Small intestine (tissue), 7 donors: ENCODE measurements at regions not wholly inside any gene's neighbourhood (a gene's known extent, or its start where the extent isn't known, plus 50 kb on each side); places are given as distances from the start of the nearest gene placed in this dataset.

Experiments used
- DNase-seq, 2 donors: peaks; one replicate each; pipeline versions ENCODE4 v3.0.0 to v3.0.0-alpha.2; 2013
- FAIRE-seq: peaks from 2 replicates; lab custom pipeline; 2012; peaks lifted over from hg19 to GRCh38; lab: Jason Lieb, UNC
- H3K27ac ChIP-seq, 3 donors: one replicate each; pipeline ENCODE4 v1.5.1; 2013; ENCODE audit warnings: low read length in 2 of 3, mild to moderate bottlenecking in 2 of 3, control low read depth in 1 of 3, inconsistent platforms in 1 of 3, low read depth in 1 of 3, moderate library complexity in 1 of 3
- H3K27me3 ChIP-seq, 3 donors: one replicate each; pipeline ENCODE4 v1.6.1; 2013; ENCODE audit warnings: low read length in 3 of 3, inconsistent platforms in 1 of 3; ENCODE audit not compliant: control insufficient read depth in 3 of 3, insufficient read depth in 3 of 3
- H3K36me3 ChIP-seq, 3 donors: one replicate each; pipeline ENCODE4 v1.6.1; 2013; ENCODE audit warnings: low read length in 3 of 3, inconsistent platforms in 1 of 3, low read depth in 1 of 3, mild to moderate bottlenecking in 1 of 3, moderate library complexity in 1 of 3; ENCODE audit not compliant: control insufficient read depth in 3 of 3, insufficient read depth in 2 of 3
- H3K4me1 ChIP-seq, 3 donors: one replicate each; pipeline ENCODE4 v1.6.1; 2013; ENCODE audit warnings: low read length in 2 of 3, inconsistent platforms in 1 of 3, low read depth in 1 of 3, mild to moderate bottlenecking in 1 of 3, moderate library complexity in 1 of 3; ENCODE audit not compliant: control insufficient read depth in 3 of 3, insufficient read depth in 2 of 3
- H3K4me3 ChIP-seq, 3 donors: one replicate each; pipeline ENCODE4 v1.5.1; 2013; ENCODE audit warnings: low read length in 3 of 3, control low read depth in 1 of 3, inconsistent platforms in 1 of 3, low read depth in 1 of 3, mild to moderate bottlenecking in 1 of 3, moderate library complexity in 1 of 3
- H3K9me3 ChIP-seq, 2 donors: one replicate each; pipeline ENCODE4 v1.6.1; 2013; ENCODE audit warnings: low read depth in 1 of 2, low read length in 1 of 2; ENCODE audit not compliant: control insufficient read depth in 2 of 2, insufficient read depth in 1 of 2
- WGBS, 3 donors: extraction: QIAGEN DNeasy Blood & Tissue Kit; methylation state at CpG; one replicate each; pipeline ENCODE4 v1.1.7; 2013; 5-methylcytosine and 5-hydroxymethylcytosine counted together
- donor health status: healthy with polysubstance abuse.
- donor health status: control.
- donor health status: control.
- donor health status: Bipolar disorder and iron deficiency.
- donor health status: healthy.

DNA sequence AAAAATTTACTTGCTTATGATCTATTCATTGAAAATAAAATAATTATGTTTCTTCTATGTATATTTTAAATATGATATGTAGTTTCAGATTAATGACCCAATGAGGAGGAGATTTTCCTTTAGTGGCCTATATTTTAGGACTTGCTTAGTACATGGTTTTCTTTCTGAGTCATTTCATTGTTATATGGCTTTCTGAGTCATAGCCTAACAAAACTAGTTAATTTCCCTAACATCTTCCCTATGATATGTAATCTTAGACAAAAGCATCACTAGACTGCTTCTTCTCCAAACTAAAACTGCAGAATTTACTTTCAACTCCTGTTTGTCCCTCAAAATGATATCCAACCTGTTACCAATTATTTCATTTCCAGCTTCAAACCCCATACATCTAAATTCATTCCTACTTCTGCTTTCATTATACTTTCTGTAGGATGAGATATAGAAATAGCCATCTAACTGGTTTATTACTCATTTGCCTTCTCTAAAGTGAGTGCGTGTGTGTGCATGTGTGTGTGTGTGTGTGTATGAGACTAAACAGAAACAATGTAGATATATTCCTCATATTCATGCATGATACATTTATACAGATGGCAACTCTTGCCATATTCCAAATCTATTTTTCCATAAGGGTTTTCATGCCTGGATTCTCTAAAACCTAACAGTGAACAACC is 915.0 kb upstream of the GBE1 start:
- DNase-seq (no peak), FAIRE-seq (no peak)
- H3K4me1 ChIP-seq = no peaks in the 10 kb centered on the region
- 72 to 95% (median 85%) methylated on average over 1 of the region's 1 CpG for WGBS, 3 donors
- no peaks in the 10 kb centered on the region for H3K27me3 ChIP-seq
- no peak overlapping the region for H3K27ac ChIP-seq
- no peaks in the 10 kb centered on the region for H3K36me3 ChIP-seq
- H3K9me3 ChIP-seq = no peaks in the 10 kb centered on the region
- no peak overlapping the region for H3K4me3 ChIP-seq

- no peak overlapping the region for H3K27ac ChIP-seq
- no peaks in the 10 kb centered on the region for H3K36me3 ChIP-seq
- WGBS, 3 donors = 74 to 82% (median 82%) methylated on average over 2 of the region's 2 CpGs
- no peaks in the 10 kb centered on the region for H3K9me3 ChIP-seq
- H3K4me1 ChIP-seq = no peaks in the 10 kb centered on the region
- no peak for DNase-seq
- H3K4me3 ChIP-seq = no peak overlapping the region
- H3K27me3 ChIP-seq = no peaks in the 10 kb centered on the region
- no peak for FAIRE-seq
These were observed 911.5 kb upstream of the GBE1 start for GRCh38 chr3:82672966-82673365.

DNA sequence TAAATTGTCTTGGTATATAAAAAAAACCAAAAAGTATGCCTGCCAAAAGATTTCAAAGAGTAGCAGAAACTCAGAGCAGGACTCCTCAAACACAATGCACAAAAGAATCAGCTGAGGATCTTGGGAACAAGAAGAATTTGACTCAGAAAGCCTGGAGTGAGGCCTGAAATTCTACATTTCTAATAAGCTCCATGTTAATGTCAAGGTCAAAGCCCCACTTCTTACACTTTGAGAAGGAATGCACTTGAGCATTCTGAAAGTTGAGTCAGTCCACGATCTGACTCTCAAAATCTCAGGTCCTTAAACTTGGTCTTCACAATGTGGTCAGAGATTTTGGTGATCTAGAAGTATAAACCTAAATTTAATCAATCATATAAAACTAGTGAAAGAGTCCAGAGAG is 910.0 kb upstream of the GBE1 start:
- FAIRE-seq (no peak), DNase-seq (no peak)
- Histone ChIP-seq H3K9me3 (no peaks in the 10 kb centered on the region), H3K36me3 (no peaks in the 10 kb centered on the region), H3K27ac (no peak overlapping the region), H3K4me1 (no peaks in the 10 kb centered on the region), H3K4me3 (no peak overlapping the region), H3K27me3 (no peaks in the 10 kb centered on the region)
- WGBS, 3 donors = 52 to 63% (median 61%) methylated on average over 1 of the region's 1 CpG

DNA sequence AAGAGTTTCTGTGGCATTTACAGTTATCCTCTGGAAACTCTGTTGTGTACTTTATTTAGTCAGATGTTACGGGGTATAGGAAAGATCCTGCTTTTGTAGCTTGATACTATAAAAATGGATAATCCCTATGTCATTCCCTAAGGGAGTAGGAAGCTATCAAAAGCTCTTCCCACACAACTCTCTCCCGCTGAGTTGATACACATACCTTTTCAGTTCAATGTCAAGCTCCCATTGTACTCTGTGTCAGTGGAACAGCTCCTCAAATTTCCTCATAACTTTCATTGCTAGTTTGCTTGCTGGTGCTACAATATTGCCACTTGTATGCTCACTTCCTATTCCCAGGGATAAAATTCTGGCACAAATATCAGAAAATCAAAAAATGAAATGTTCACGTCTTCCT is 893.3 kb upstream of the GBE1 start:
- 73 to 79% (median 75%) methylated on average over 3 of the region's 3 CpGs for WGBS, 3 donors
- DNase-seq (no peak), FAIRE-seq (no peak)
- Histone ChIP-seq H3K4me1 (no peaks in the 10 kb centered on the region), H3K4me3 (no peak overlapping the region), H3K9me3 (peaks cover 1 to 12% of the 10 kb centered on the region in 2 donors), H3K27me3 (peaks cover 0 to 2% (median 0%) of the 10 kb centered on the region in 3 donors), H3K27ac (no peak overlapping the region), H3K36me3 (no peaks in the 10 kb centered on the region)

GRCh38 chr3:82643948-82644347 is 882.5 kb upstream of the GBE1 start:
- no peaks in the 10 kb centered on the region for H3K4me1 ChIP-seq
- no peak for FAIRE-seq
- no peak for DNase-seq
- H3K36me3 ChIP-seq = no peaks in the 10 kb centered on the region
- no peaks in the 10 kb centered on the region for H3K27me3 ChIP-seq
- peaks cover 0 to 40% of the 10 kb centered on the region in 2 donors for H3K9me3 ChIP-seq
- H3K4me3 ChIP-seq = no peak overlapping the region
- H3K27ac ChIP-seq = no peak overlapping the region

DNA sequence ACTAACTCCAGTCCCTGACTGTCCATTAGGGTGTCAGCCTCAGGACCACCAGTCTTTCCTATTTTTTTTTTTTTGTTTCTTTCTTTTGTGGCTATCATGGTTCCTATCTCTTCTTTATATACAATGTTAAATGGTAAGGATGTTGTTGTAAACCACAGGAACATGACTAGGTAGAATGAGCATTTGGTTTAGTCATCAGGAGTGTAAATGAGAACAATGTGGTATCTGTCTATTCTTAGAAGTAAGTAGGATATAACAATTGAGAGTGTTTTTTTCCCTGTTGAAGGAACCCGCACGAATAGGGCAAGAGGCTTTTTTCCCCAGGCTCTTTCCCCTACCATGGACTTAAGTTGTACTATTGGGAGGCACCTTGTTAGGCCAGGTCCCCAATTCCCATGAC is 880.3 kb upstream of the GBE1 start:
- no peaks in the 10 kb centered on the region for H3K36me3 ChIP-seq
- no peak overlapping the region for H3K27ac ChIP-seq
- DNase-seq (no peak), FAIRE-seq (no peak)
- peaks cover 0 to 32% of the 10 kb centered on the region in 2 donors for H3K9me3 ChIP-seq
- no peak overlapping the region for H3K4me3 ChIP-seq
- WGBS, 3 donors = 72 to 95% (median 82%) methylated on average over 2 of the region's 2 CpGs
- no peaks in the 10 kb centered on the region for H3K27me3 ChIP-seq
- H3K4me1 ChIP-seq = no peaks in the 10 kb centered on the region

GRCh38 chr3:82640254-82640653 is 878.8 kb upstream of the GBE1 start:
- FAIRE-seq (no peak), DNase-seq (no peak)
- Histone ChIP-seq H3K4me1 (no peaks in the 10 kb centered on the region), H3K27me3 (no peaks in the 10 kb centered on the region), H3K36me3 (no peaks in the 10 kb centered on the region), H3K27ac (no peak overlapping the region), H3K9me3 (peaks cover 0 to 26% of the 10 kb centered on the region in 2 donors), H3K4me3 (no peak overlapping the region)
- 46 to 75% (median 57%) methylated on average over 3 of the region's 3 CpGs for WGBS, 3 donors

DNA sequence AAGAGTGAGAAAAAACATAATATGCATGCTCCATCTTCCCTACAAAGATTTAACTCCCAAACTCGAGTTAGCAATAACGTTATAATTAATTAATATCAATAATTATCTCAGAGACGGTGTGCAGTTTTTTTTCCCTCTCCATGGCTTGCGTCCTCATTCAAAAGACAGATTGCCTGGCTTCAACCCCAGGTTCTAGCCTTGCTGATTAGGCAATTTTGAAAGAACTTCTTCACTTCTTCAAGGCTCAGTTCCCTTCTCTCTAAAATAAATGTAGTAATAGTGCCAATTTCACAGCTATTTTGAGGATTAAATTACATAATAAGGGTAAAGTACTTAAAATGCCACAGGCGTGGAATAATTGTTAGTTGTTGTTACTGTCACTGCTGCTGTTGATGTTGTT is 876.1 kb upstream of the GBE1 start:
- Histone ChIP-seq H3K4me1 (no peaks in the 10 kb centered on the region), H3K36me3 (no peaks in the 10 kb centered on the region), H3K27ac (no peak overlapping the region), H3K4me3 (no peak overlapping the region), H3K27me3 (no peaks in the 10 kb centered on the region), H3K9me3 (peaks cover 0 to 17% of the 10 kb centered on the region in 2 donors)
- FAIRE-seq (no peak), DNase-seq (no peak)
- 83 to 86% (median 83%) methylated on average over 5 of the region's 5 CpGs for WGBS, 3 donors

GRCh38 chr3:82636177-82636576 is 874.7 kb upstream of the GBE1 start:
- no peak for FAIRE-seq
- WGBS, 3 donors = 69 to 77% (median 74%) methylated on average over 1 of the region's 1 CpG

More at GRCh38 chr3:82636177-82636576, 874.7 kb upstream of the GBE1 start:
- no peaks in the 10 kb centered on the region for H3K4me1 ChIP-seq
- no peak for DNase-seq
- H3K4me3 ChIP-seq = no peak overlapping the region
- H3K9me3 ChIP-seq = peaks cover 0 to 10% of the 10 kb centered on the region in 2 donors
- H3K36me3 ChIP-seq = no peaks in the 10 kb centered on the region
- H3K27ac ChIP-seq = no peak overlapping the region
- no peaks in the 10 kb centered on the region for H3K27me3 ChIP-seq
